Trophoblast cell (in vitro differentiated cells and primary cell): ENCODE measurements at regions not wholly inside any gene's neighbourhood (a gene's known extent, or its start where the extent isn't known, plus 50 kb on each side); places are given as distances from the start of the nearest gene placed in this dataset.

ENCODE experiments used
- DNase-seq, 2 donors: peaks; one replicate each; pipeline ENCODE4 v3.0.0-alpha.2; 2016
- H2AFZ ChIP-seq: 2 replicates; pipeline ENCODE4 v1.6.1; 2013; ENCODE audit warnings: low read length, moderate library complexity, mild to moderate bottlenecking; ENCODE audit not compliant: insufficient read depth, poor library complexity
- H2AK5ac ChIP-seq: 2 replicates; pipeline ENCODE4 v1.6.1; 2013; ENCODE audit warnings: mild to moderate bottlenecking, low read length
- H2BK120ac ChIP-seq: 2 replicates; pipeline ENCODE4 v1.6.1; 2013; ENCODE audit warnings: low read length, mild to moderate bottlenecking, moderate library complexity; ENCODE audit not compliant: insufficient read depth, poor library complexity
- H2BK12ac ChIP-seq: 2 replicates; pipeline ENCODE4 v1.6.1; 2013; ENCODE audit warnings: mild to moderate bottlenecking, low read length, moderate library complexity
- H2BK5ac ChIP-seq: 2 replicates; pipeline ENCODE4 v1.6.1; 2013; ENCODE audit warnings: low read length, low read depth, moderate library complexity, mild to moderate bottlenecking; ENCODE audit not compliant: poor library complexity
- H3K14ac ChIP-seq: 2 replicates; pipeline ENCODE4 v1.6.1; 2013; ENCODE audit warnings: mild to moderate bottlenecking, low read length
- H3K18ac ChIP-seq: 2 replicates; pipeline ENCODE4 v1.6.1; 2013; ENCODE audit warnings: mild to moderate bottlenecking, low read length
- H3K23ac ChIP-seq: 2 replicates; pipeline ENCODE4 v1.6.1; 2013; ENCODE audit warnings: low read length
- H3K27ac ChIP-seq: 2 replicates; pipeline ENCODE4 v1.5.1; 2013; ENCODE audit warnings: low read depth, mild to moderate bottlenecking, inconsistent platforms, low read length, moderate library complexity
- H3K27me3 ChIP-seq: 2 replicates; pipeline ENCODE4 v1.6.1; 2013; ENCODE audit warnings: inconsistent platforms, mild to moderate bottlenecking, low read length, moderate library complexity; ENCODE audit not compliant: insufficient read depth
- H3K36me3 ChIP-seq, 2 experiments: 1 replicate in 1 of 2; 2 replicates in 1 of 2; pipeline ENCODE4 v1.6.1; 2013; ENCODE audit warnings: low read length in 2 of 2, mild to moderate bottlenecking in 2 of 2, moderate library complexity in 1 of 2; ENCODE audit not compliant: insufficient read depth in 2 of 2, control insufficient read depth in 1 of 2
- H3K4ac ChIP-seq: 2 replicates; pipeline ENCODE4 v1.6.1; 2013; ENCODE audit warnings: low read depth, mild to moderate bottlenecking, low read length, moderate library complexity
- H3K4me1 ChIP-seq, 2 experiments: 1 replicate in 1 of 2; 2 replicates in 1 of 2; pipeline ENCODE4 v1.6.1; 2013; ENCODE audit warnings: low read length in 2 of 2, mild to moderate bottlenecking in 2 of 2, moderate library complexity in 1 of 2; ENCODE audit not compliant: insufficient read depth in 2 of 2, control insufficient read depth in 1 of 2
- H3K4me2 ChIP-seq: 2 replicates; pipeline ENCODE4 v1.6.1; 2013; ENCODE audit warnings: inconsistent platforms, mild to moderate bottlenecking, low read length, moderate library complexity
- H3K4me3 ChIP-seq: 2 replicates; pipeline ENCODE4 v1.5.1; 2013; ENCODE audit warnings: mild to moderate bottlenecking, low read depth, low read length, inconsistent platforms
- H3K79me1 ChIP-seq: one replicate; pipeline ENCODE4 v1.6.1; 2013; ENCODE audit warnings: low read length
- H3K79me2 ChIP-seq: 2 replicates; pipeline ENCODE4 v1.6.1; 2013; ENCODE audit warnings: low read length, mild to moderate bottlenecking; ENCODE audit not compliant: control insufficient read depth, insufficient read depth, poor library complexity
- H3K9ac ChIP-seq: 2 replicates; pipeline ENCODE4 v1.6.1; 2013; ENCODE audit warnings: mild to moderate bottlenecking, low read length
- H3K9me3 ChIP-seq: 2 replicates; pipeline ENCODE4 v1.6.1; 2013; ENCODE audit warnings: low read depth, mild to moderate bottlenecking, control low read depth, inconsistent platforms, low read length; ENCODE audit not compliant: insufficient read depth
- H4K12ac ChIP-seq: 2 replicates; pipeline ENCODE4 v1.6.1; 2013; ENCODE audit warnings: low read depth, mild to moderate bottlenecking, low read length, moderate library complexity
- H4K8ac ChIP-seq: 2 replicates; pipeline ENCODE4 v1.6.1; 2013; ENCODE audit warnings: low read depth, mild to moderate bottlenecking, low read length, moderate library complexity
- H4K91ac ChIP-seq: one replicate; pipeline ENCODE4 v1.6.1; 2013; ENCODE audit warnings: low read depth, mild to moderate bottlenecking, low read length, moderate library complexity
- WGBS: extraction: QIAGEN DNeasy Blood & Tissue Kit; methylation state at CpG from one replicate; pipeline ENCODE4 v1.1.7; 2013; ENCODE audit warnings: missing lambda C conversion rate; ENCODE audit not compliant: insufficient read length, insufficient coverage; ENCODE audit errors: extremely low coverage; 5-methylcytosine and 5-hydroxymethylcytosine counted together

DNA sequence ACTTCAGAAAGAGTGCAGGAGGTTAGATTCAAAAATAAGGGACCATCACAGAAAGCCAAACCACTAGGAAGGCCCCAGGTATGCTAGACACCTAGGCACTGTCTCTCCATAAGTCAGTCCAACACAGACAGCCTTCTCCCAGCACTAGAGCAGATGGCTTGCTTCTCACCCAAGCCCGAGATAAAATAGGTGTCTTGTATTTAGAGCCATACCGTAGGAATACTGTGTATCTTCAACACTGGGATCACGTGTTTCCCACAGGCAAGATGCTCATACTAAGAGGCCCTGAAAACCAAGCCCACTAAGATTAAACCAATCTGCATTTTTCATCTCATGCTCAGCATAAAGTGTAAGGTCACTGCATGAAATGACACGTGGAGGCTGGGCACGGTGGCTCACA, 223.3 kb upstream of the KAZN start:
- H3K36me3 ChIP-seq = no peaks in the 10 kb centered on the region
- H2BK12ac ChIP-seq = no peak overlapping the region
- H2BK5ac ChIP-seq = no peak overlapping the region
- no peak overlapping the region for H3K27ac ChIP-seq
- H4K8ac ChIP-seq = no peak overlapping the region
- no peaks in the 10 kb centered on the region for H3K27me3 ChIP-seq
- H3K4ac ChIP-seq = no peak overlapping the region
- no peaks in the 10 kb centered on the region for H3K79me2 ChIP-seq
- H3K18ac ChIP-seq = no peak overlapping the region
- no peak overlapping the region for H4K12ac ChIP-seq
- no peaks in the 10 kb centered on the region for H3K9me3 ChIP-seq
- no peak overlapping the region for H3K4me3 ChIP-seq
- H4K91ac ChIP-seq = no peak overlapping the region
- H3K4me1 ChIP-seq = no peaks in the 10 kb centered on the region
- H3K14ac ChIP-seq = no peak overlapping the region
- H3K9ac ChIP-seq = no peak overlapping the region
- no peak for DNase-seq
- no peaks in the 10 kb centered on the region for H3K79me1 ChIP-seq
- no peak overlapping the region for H3K23ac ChIP-seq
- no peak overlapping the region for H3K4me2 ChIP-seq
- WGBS = no CpG with 5 or more reads among the region's 5 CpGs
- no peak overlapping the region for H2AK5ac ChIP-seq
- no peak overlapping the region for H2BK120ac ChIP-seq
- no peak overlapping the region for H2AFZ ChIP-seq

DNA sequence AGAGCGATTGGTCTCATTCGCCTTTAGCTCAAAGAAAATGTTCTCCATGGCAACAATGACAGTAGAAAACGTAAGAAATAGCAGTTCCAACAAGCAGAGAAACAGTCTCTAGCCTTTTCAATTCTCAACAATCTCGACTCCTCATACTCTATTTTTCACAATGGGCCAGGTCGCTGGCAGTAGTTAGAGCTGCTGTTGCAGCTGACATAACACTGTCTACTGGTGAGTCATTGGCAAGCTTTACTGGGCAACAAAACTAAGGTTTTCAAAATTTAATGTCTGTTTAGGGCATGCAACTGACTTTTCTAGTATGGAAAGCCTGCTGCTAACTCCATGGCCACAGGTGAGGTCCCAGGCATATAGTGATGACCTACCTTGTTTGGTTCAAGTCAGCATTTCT, 221.1 kb upstream of the KAZN start:
- no peak for DNase-seq
- Histone ChIP-seq H3K36me3 (no peaks in the 10 kb centered on the region), H3K4me2 (no peak overlapping the region), H2BK5ac (no peak overlapping the region), H4K8ac (no peak overlapping the region), H3K9ac (no peak overlapping the region), H3K4me1 (no peaks in the 10 kb centered on the region), H3K79me1 (no peaks in the 10 kb centered on the region), H3K18ac (no peak overlapping the region), H3K27ac (no peak overlapping the region), H3K4me3 (no peak overlapping the region), H3K4ac (no peak overlapping the region), H4K12ac (no peak overlapping the region), H2AK5ac (no peak overlapping the region), H4K91ac (no peak overlapping the region), H3K14ac (no peak overlapping the region), H2AFZ (no peak overlapping the region), H2BK120ac (no peak overlapping the region), H3K23ac (no peak overlapping the region), H3K79me2 (no peaks in the 10 kb centered on the region), H3K9me3 (no peaks in the 10 kb centered on the region), H2BK12ac (no peak overlapping the region), H3K27me3 (no peaks in the 10 kb centered on the region)
- no CpG with 5 or more reads among the region's 5 CpGs for WGBS

DNA sequence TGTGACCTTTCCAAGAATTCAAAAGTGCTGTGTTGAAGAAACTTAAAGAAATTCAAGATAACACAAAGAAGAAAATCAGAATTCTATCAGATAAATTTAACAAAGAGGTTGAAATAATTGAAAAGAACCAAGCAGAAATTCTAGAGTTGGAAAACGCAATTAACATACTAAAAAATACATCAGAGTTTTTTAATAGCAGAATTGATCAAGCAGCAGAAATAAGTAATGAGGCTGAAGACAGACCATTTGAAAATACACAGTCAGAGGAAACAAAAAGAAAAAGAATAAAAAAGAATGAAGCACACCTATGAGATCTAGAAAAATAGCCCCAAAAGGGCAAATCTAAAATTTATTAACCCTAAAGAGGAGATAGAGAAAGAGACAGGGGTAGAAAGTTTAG, 218.1 kb upstream of the KAZN start:
- H3K79me2 ChIP-seq = no peaks in the 10 kb centered on the region
- H2BK5ac ChIP-seq = no peak overlapping the region
- no CpG with 5 or more reads among the region's 1 CpG for WGBS
- no peak overlapping the region for H4K8ac ChIP-seq
- H3K27me3 ChIP-seq = no peaks in the 10 kb centered on the region
- no peaks in the 10 kb centered on the region for H3K9me3 ChIP-seq
- H2BK120ac ChIP-seq = no peak overlapping the region
- no peak for DNase-seq
- H3K79me1 ChIP-seq = no peaks in the 10 kb centered on the region
- H3K23ac ChIP-seq = no peak overlapping the region
- H3K36me3 ChIP-seq = no peaks in the 10 kb centered on the region
- H3K18ac ChIP-seq = no peak overlapping the region
- H2AFZ ChIP-seq = no peak overlapping the region
- H3K9ac ChIP-seq = no peak overlapping the region
- H3K4me2 ChIP-seq = no peak overlapping the region
- H3K4me3 ChIP-seq = no peak overlapping the region
- H2BK12ac ChIP-seq = no peak overlapping the region
- H3K27ac ChIP-seq = no peak overlapping the region
- no peak overlapping the region for H2AK5ac ChIP-seq
- no peak overlapping the region for H4K91ac ChIP-seq
- H3K4ac ChIP-seq = no peak overlapping the region
- H3K14ac ChIP-seq = no peak overlapping the region
- no peaks in the 10 kb centered on the region for H3K4me1 ChIP-seq
- H4K12ac ChIP-seq = no peak overlapping the region

DNA sequence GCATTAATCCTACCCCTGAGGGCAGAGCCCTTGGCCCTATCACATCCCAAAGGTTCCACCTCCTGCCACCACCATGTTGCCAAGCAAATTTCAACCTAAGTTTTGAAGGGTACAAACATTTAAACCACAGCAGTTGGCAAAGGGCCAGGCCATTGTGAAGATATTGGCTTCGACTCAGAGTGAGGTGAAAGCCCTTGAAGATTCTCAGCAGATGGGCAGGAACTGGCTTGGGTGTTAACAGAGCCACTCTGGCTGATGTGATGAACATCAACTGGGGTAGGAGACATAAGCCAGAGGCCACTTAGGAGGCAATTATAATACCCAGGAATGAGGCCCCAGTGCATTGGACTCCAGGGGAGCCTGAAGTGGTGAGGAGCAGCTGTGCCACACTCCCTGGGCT, 207.7 kb upstream of the KAZN start:
- no peak overlapping the region for H3K9ac ChIP-seq
- H3K4me1 ChIP-seq = no peaks in the 10 kb centered on the region
- H3K9me3 ChIP-seq = no peaks in the 10 kb centered on the region
- no peak for DNase-seq
- no peak overlapping the region for H3K23ac ChIP-seq
- H3K4ac ChIP-seq = no peak overlapping the region
- H2AK5ac ChIP-seq = no peak overlapping the region
- H3K4me3 ChIP-seq = no peak overlapping the region
- no peak overlapping the region for H4K91ac ChIP-seq
- H3K79me1 ChIP-seq = no peaks in the 10 kb centered on the region
- H3K36me3 ChIP-seq = no peaks in the 10 kb centered on the region
- no peak overlapping the region for H2BK5ac ChIP-seq
- no peak overlapping the region for H2AFZ ChIP-seq
- H3K4me2 ChIP-seq = no peak overlapping the region
- H3K27me3 ChIP-seq = no peaks in the 10 kb centered on the region
- H3K14ac ChIP-seq = no peak overlapping the region
- no peaks in the 10 kb centered on the region for H3K79me2 ChIP-seq
- H4K12ac ChIP-seq = no peak overlapping the region
- no peak overlapping the region for H2BK120ac ChIP-seq
- no CpG with 5 or more reads among the region's 1 CpG for WGBS
- no peak overlapping the region for H4K8ac ChIP-seq
- no peak overlapping the region for H2BK12ac ChIP-seq
- no peak overlapping the region for H3K27ac ChIP-seq
- H3K18ac ChIP-seq = no peak overlapping the region
